ENCODE measurements at regions not wholly inside any gene's neighbourhood (a gene's known extent, or its start where the extent isn't known, plus 50 kb on each side); places are given as distances from the start of the nearest gene placed in this dataset.

DNA sequence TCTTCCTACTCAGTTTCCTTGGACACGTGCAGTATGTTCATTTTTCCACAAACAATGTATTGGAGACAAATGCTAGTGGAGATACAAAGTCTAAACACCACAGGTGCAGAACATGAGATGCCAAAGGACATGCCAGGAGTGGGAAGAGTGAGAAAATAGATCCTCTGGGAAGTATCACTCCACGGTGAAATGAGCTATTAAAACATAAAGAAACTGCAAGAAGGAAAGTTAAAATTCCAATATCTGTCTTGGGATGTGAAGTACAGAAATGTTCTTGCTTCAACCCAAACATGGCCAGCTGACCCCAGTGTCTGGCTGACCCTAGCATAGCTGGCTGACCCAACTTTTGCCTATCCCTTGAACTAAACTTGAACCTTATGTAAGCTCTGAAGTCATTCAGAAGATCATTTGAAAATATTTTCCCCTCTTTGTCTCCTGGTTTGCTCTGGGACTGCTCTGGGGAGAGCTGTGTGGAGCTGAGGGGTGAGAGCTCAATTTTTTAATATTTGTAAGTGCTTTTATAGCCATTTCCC, 59.5 kb downstream of the FZD1 start:
- H3K4me3 ChIP-seq (ENCODE audit: low read depth, low read length) = no peak overlapping the region
- TF ChIP-seq, protein P1, sequence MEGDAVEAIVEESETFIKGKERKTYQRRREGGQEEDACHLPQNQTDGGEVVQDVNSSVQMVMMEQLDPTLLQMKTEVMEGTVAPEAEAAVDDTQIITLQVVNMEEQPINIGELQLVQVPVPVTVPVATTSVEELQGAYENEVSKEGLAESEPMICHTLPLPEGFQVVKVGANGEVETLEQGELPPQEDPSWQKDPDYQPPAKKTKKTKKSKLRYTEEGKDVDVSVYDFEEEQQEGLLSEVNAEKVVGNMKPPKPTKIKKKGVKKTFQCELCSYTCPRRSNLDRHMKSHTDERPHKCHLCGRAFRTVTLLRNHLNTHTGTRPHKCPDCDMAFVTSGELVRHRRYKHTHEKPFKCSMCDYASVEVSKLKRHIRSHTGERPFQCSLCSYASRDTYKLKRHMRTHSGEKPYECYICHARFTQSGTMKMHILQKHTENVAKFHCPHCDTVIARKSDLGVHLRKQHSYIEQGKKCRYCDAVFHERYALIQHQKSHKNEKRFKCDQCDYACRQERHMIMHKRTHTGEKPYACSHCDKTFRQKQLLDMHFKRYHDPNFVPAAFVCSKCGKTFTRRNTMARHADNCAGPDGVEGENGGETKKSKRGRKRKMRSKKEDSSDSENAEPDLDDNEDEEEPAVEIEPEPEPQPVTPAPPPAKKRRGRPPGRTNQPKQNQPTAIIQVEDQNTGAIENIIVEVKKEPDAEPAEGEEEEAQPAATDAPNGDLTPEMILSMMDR (IDR thresholded peaks at IDR 0.05; ENCODE audit: borderline replicate concordance, insufficient read depth, low read depth, low read length) = no peak

DNA sequence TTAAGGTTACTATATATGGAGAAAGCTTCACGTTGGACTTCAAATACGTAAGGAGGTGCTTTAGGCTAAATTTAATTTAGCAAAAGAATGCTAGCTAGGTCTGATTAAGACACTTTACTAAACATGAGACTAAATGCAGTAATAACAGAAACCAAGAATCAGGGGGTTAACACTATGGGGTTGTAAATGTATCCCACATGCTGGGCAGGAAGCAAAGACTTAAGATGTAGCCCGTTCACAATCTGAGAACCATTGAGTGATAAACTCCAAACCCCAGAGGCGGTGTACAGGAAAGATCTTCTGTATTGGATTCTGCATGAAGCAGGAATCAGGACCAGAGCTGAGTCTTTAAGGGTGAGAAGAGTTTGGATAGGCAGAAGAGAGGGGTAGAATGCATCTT, 60.4 kb downstream of the FZD1 start:
- TF ChIP-seq, protein P1 (IDR thresholded peaks at IDR 0.05; ENCODE audit: borderline replicate concordance, insufficient read depth, low read depth, low read length) = no peak
- no peak overlapping the region for H3K4me3 ChIP-seq (ENCODE audit: low read depth, low read length)

DNA sequence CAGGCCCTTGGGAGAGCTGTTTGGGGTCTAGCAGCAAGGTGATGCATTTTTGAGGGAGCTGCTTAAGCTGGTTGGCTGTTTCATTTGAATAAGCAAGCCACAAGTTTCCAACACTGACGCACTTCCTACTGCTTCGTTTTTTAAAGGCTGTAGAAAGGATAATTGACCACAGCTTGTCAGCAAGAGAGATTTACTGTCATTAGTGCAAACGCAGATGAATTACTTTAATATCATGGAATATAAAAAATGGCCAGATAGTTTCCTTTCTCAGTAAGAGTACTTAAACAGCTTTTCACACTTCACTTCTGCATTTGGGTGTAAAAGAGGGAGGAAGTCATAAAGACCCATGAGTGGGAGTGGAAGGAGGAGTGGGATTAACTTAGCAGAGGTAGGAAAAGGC, 61.5 kb downstream of the FZD1 start:
- TF ChIP-seq, protein P1 (IDR thresholded peaks at IDR 0.05; ENCODE audit: borderline replicate concordance, insufficient read depth, low read depth, low read length) = no peak
- no peak overlapping the region for H3K4me3 ChIP-seq (ENCODE audit: low read depth, low read length)

DNA sequence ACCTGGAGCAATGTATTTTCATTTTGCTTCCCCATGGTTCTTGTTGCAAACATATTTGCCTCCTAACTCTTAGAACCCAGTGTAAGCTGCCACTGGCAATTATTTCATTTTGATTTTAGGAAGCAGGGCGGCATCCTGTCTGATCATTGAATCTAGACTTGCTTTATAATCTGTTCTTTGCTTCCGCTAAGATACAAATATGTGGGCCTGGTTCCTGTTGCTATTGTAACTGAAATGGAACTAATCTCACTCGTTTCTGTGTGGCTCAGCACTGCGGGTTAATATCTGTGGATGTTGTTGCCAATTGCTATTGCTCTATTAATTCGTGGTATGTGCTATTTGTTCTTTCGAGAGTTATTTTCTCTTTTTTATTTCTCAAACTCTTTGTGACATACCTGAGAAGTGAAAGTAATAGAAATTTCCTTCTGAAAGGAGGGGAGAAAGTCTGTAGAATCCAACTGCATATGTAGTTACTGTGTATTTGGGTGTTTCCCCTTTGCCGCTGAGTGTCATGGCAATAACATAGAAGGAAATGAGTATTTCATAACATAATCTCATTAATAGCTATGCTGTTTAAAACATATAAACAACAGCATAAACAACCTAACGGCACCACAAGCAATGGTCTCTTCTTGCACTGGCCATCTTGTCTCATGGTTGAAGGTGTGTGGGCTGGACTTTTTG, 62.4 kb downstream of the FZD1 start:
- H3K4me3 ChIP-seq (ENCODE audit: low read depth, low read length) = no peak overlapping the region
- TF ChIP-seq, protein P1 (IDR thresholded peaks at IDR 0.05; ENCODE audit: borderline replicate concordance, insufficient read depth, low read depth, low read length) = no peak

DNA sequence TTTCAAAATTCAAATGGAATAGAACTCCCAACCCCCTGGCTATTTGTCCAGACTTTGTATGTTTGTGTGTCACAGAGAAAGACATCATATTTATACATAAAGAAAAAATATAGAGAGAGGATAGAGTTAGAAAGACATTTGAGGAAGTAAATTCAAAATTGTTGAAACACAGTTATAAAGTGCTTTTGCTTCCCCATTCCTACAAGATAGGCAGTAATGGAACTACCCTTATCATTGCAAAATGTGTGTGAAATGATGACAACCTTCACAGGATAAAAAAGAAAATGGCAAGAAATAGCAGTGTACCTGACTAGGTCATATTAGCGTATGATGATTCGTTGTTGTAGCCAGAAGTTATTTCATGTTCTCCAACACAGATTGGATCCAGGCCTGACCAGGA, 63.1 kb downstream of the FZD1 start:
- H3K4me3 ChIP-seq (ENCODE audit: low read depth, low read length) = no peak overlapping the region
- TF ChIP-seq, protein P1 (IDR thresholded peaks at IDR 0.05; ENCODE audit: borderline replicate concordance, insufficient read depth, low read depth, low read length) = no peak

DNA sequence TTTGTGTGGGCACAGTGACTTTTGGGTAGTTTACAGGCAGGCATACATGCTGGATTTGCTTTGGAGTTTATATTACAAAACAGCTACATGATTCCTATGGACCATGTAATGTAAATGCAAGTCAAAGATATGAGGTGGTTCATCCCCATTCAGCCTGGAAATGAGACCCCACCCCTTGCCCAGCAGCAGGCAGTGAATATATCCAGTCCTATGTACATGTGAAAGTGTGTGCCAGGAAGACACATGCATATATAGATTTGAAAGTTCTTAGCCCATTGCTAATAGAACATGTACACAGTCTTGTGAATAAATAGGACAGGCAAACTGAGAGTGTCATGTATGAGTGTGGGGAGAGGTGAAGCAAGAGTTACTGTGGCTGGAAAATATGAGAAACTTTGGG, 65.3 kb downstream of the FZD1 start:
- no peak overlapping the region for H3K4me3 ChIP-seq (ENCODE audit: low read depth, low read length)
- TF ChIP-seq, protein P1 (IDR thresholded peaks at IDR 0.05; ENCODE audit: borderline replicate concordance, insufficient read depth, low read depth, low read length) = no peak

DNA sequence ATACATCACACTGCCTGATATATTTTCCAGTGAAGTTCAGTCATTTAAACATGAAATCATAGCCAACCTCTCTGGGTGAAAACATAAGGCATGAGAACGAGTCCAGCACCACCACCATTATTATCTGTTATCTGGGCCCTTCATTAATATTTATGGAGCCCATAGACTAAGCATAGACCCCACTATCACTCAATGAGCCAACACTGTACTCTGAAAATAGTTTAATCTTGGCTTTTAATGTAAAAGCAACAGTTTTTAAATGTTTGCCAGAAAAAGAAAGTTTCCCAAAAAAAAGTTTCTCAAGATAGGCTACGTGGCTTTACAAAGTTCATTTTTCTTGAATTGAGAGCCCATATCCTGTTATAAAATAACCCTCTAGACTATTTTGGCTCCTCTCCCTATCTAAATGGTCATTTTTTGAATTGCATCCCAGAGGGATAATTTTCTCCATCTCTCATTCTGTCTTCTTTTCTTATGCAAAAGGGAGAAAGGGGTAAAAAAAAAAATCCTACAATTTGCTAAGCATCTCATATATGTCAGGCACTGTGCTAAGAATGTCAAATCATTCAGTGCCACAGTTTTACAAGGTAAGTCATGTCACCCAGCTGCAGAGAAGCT, 66.1 kb downstream of the FZD1 start:
- TF ChIP-seq, protein P1 (IDR thresholded peaks at IDR 0.05; ENCODE audit: borderline replicate concordance, insufficient read depth, low read depth, low read length) = no peak
- no peak overlapping the region for H3K4me3 ChIP-seq (ENCODE audit: low read depth, low read length)
